Endothelial cell of umbilical vein (primary cell): ENCODE measurements at regions not wholly inside any gene's neighbourhood (a gene's known extent, or its start where the extent isn't known, plus 50 kb on each side); places are given as distances from the start of the nearest gene placed in this dataset.

Experiments used
- BruUV-seq: library from RNA; stranded (reverse); fragments of 400-500 nt; replicated peaks from 2 replicates; lab custom pipeline; 2021; lab: Mats Ljungman, UMichigan
- CTCF ChIA-PET: fragments of 300-600, 350-600 bp; sonication (Branson Sonifier 250); formaldehyde crosslinking; loops from one replicate; lab custom pipeline; 2021; ENCODE audit warnings: antibody characterized with exemption, inconsistent platforms; lab: Charles Lee
- POLR2A ChIA-PET: fragments of 300-600, 350-600 bp; sonication (Branson Sonifier 250); formaldehyde crosslinking; loops from one replicate; lab custom pipeline; 2021; ENCODE audit warnings: antibody characterized with exemption, inconsistent platforms; lab: Charles Lee
- DNase-seq: peaks from one replicate; pipeline ENCODE4 v3.0.0-alpha.2; 2011; ENCODE audit warnings: low read depth, low spot score
- FAIRE-seq: peaks from 2 replicates; lab custom pipeline; 2011; peaks lifted over from hg19 to GRCh38; lab: Jason Lieb, UNC
- H2AFZ ChIP-seq: 2 replicates; pipeline ENCODE4 v1.6.0; 2012; ENCODE audit warnings: low read depth, low read length, control low read depth, inconsistent platforms
- H3K27ac ChIP-seq: 2 replicates; pipeline ENCODE4 v1.5.1; 2011; ENCODE audit warnings: low read depth, mild to moderate bottlenecking, control low read depth, low read length, moderate library complexity; ENCODE audit not compliant: insufficient read depth
- H3K27me3 ChIP-seq, 2 experiments: 2 replicates each; pipeline versions ENCODE4 v1.6.0 to v1.6.1; 2011; ENCODE audit warnings: low read length in 2 of 2, mixed read lengths in 1 of 2; ENCODE audit not compliant: control insufficient read depth in 2 of 2, insufficient read depth in 2 of 2
- H3K36me3 ChIP-seq, 2 experiments: 2 replicates in 1 of 2; 3 replicates in 1 of 2; pipeline ENCODE4 v1.5.1; 2011; ENCODE audit warnings: low read length in 2 of 2, mild to moderate bottlenecking in 1 of 2, moderate library complexity in 1 of 2; ENCODE audit not compliant: control insufficient read depth in 2 of 2, insufficient read depth in 2 of 2; ENCODE audit errors: extremely low read depth in 1 of 2
- H3K4me1 ChIP-seq: 3 replicates; pipeline ENCODE4 v1.5.1; 2011; ENCODE audit warnings: mild to moderate bottlenecking, low read length; ENCODE audit not compliant: control insufficient read depth, insufficient read depth; ENCODE audit errors: extremely low read depth
- H3K4me2 ChIP-seq: 2 replicates; pipeline ENCODE4 v1.6.1; 2011; ENCODE audit warnings: low read length, control low read depth, mixed read lengths; ENCODE audit not compliant: insufficient read depth
- H3K4me3 ChIP-seq, 3 experiments: fragments of 200-600 bp in 1 of 3; sonication (generic), shearing (Covaris generic) in 1 of 3; replicated peaks in 1 of 3; 2 replicates each; pipeline ENCODE4 v1.5.1; 2011 to 2016; ENCODE audit warnings: control low read depth in 3 of 3, low read length in 3 of 3, mild to moderate bottlenecking in 2 of 3, inconsistent platforms in 1 of 3, low read depth in 1 of 3, moderate library complexity in 1 of 3; ENCODE audit not compliant: insufficient read depth in 1 of 3
- H3K79me2 ChIP-seq: 2 replicates; pipeline ENCODE4 v1.6.0; 2012; ENCODE audit warnings: low read length, inconsistent platforms; ENCODE audit not compliant: control insufficient read depth, insufficient read depth
- H3K9ac ChIP-seq: replicated peaks from 2 replicates; pipeline ENCODE3; 2011; ENCODE audit warnings: low read length, control low read depth; ENCODE audit not compliant: insufficient read depth; ENCODE audit errors: extremely low read depth
- H3K9me1 ChIP-seq: replicated peaks from 3 replicates; pipeline ENCODE4 v1.6.0; 2011; ENCODE audit warnings: mild to moderate bottlenecking, low read length; ENCODE audit not compliant: control insufficient read depth, insufficient read depth; ENCODE audit errors: extremely low read depth
- H3K9me3 ChIP-seq: replicated peaks from 2 replicates; pipeline ENCODE4 v1.5.1; 2012; ENCODE audit warnings: low read length, inconsistent platforms; ENCODE audit not compliant: control insufficient read depth, insufficient read depth
- H4K20me1 ChIP-seq: replicated peaks from 2 replicates; pipeline ENCODE3; 2011; ENCODE audit warnings: mild to moderate bottlenecking, low read length; ENCODE audit not compliant: control insufficient read depth, insufficient read depth; ENCODE audit errors: extremely low read depth
- EZH2 ChIP-seq: IDR thresholded peaks from 2 replicates; pipeline ENCODE4 v1.6.1; 2012; ENCODE audit warnings: borderline replicate concordance, low read depth, mild to moderate bottlenecking, moderate library complexity, low read length, inconsistent platforms; ENCODE audit not compliant: severe bottlenecking
- FOS ChIP-seq: IDR thresholded peaks from 2 replicates; pipeline ENCODE4 v1.6.1; 2011; ENCODE audit warnings: mild to moderate bottlenecking, low read length, moderate library complexity, borderline replicate concordance; ENCODE audit not compliant: insufficient read depth
- GATA2 ChIP-seq: IDR thresholded peaks from 2 replicates; pipeline ENCODE4 v1.7.0; 2011; ENCODE audit warnings: low read depth, mild to moderate bottlenecking, moderate library complexity, mixed read lengths, low read length; ENCODE audit not compliant: insufficient read length, insufficient read depth
- MYC ChIP-seq: IDR thresholded peaks from one replicate; pipeline ENCODE4 v1.6.1; 2011; ENCODE audit warnings: mild to moderate bottlenecking, low read depth, low read length
- dilution Hi-C: fragments of 300-500 bp; cut with MboI; formaldehyde crosslinking; loops from one replicate; pipeline ENCODE4 v1.15.0; 2019; ENCODE audit warnings: low sequenced_read_pairs; ENCODE audit not compliant: extremely low pct_ligation_motif_present
- intact Hi-C: fragments of 100-400 bp; cut with micrococcal nuclease; formaldehyde crosslinking; loops from one replicate; pipeline ENCODE4 v1.10.0; 2022
- TF ChIP-seq, protein P1 (sequence below), 2 donors: IDR thresholded peaks; 1 replicate in 1 of 2; 2 replicates in 1 of 2; pipeline ENCODE4 v1.5.1; 2011; ENCODE audit warnings: low read length in 2 of 2, mild to moderate bottlenecking in 2 of 2, moderate library complexity in 2 of 2, control low read depth in 1 of 2, inconsistent platforms in 1 of 2, low read depth in 1 of 2; ENCODE audit not compliant: insufficient read depth in 1 of 2; ENCODE audit errors: extremely low read depth in 1 of 2
- TF ChIP-seq, protein P2 (sequence below): IDR thresholded peaks from 2 replicates; pipeline ENCODE4 v1.6.1; 2011; ENCODE audit not compliant: insufficient read depth, insufficient read length

DNA sequence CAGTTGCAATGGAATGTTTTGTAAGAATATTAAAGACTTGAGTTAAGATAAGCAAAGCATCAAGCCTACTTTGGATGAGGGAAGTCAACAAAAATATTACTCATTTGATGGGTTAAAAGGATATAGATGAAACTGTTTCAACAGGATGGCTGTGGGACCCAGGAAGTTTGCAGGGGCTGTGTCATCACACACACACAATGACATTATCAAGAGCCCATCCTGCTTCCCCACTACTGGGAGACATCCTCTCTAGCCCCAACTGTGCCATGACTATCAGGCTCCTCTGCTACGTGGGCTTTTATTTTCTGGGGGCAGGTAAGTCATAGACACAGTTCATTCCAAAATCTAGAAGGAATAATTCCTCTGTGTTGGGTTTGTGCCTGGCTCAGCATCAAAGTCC lies 78.8 kb upstream of the PRSS1 start:
- Histone ChIP-seq H3K27me3 (peaks cover 0 to 4% of the 10 kb centered on the region in 2 experiments), H4K20me1 (no peaks in the 10 kb centered on the region), H3K27ac (no peak overlapping the region), H2AFZ (no peak overlapping the region), H3K4me1 (no peaks in the 10 kb centered on the region), H3K4me2 (no peak overlapping the region), H3K9me3 (no peaks in the 10 kb centered on the region), H3K9me1 (no peaks in the 10 kb centered on the region), H3K4me3 (no peak overlapping the region), H3K9ac (no peak overlapping the region), H3K36me3 (no peaks in the 10 kb centered on the region), H3K79me2 (no peaks in the 10 kb centered on the region)
- CTCF ChIA-PET: interaction anchor here (0.8 to 7.9 kb wide), 8 partner anchors 41 to 143 kb away, joined by 3 to 103 read pairs (median 6); no protein-coding TSS in a partner anchor
- no TSS peak for BruUV-seq
- intact Hi-C loops: no loop called here
- DNase-seq: no peak
- dilution Hi-C loops: no loop called here
- FAIRE-seq: no peak
- TF ChIP-seq FOS: no peak
- no peak for TF ChIP-seq EZH2
- TF ChIP-seq GATA2: no peak
- POLR2A ChIA-PET: no interaction called here

DNA sequence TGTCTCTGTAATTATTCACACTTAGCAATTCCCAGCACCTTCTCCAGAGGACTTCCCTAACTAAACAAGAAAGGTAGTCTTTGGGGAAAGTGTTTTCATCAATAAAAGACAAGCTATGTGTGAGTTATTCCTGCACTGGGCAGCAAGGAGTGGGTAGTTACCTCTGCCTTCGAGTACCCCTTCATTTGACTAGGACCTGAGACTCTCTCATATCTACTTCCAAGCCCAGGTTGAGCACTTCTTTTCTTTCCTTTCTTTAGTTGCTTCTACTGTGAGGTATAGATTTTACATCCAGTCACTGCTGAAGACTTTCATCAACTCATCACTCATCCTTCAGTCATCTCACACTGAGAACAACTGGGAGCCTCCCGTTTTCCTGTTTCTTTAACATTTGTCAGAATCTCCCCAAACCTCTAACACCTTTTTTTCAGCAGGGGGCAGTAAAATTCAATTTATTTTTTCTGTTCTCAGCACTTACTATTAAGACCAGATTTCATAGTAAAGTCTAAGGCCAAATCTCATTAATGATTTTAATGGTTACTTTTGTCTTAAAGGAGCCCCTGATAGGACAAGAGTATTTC lies 80.1 kb upstream of the PRSS1 start:
- Histone ChIP-seq H4K20me1 (no peaks in the 10 kb centered on the region), H3K27ac (no peak overlapping the region), H3K79me2 (no peaks in the 10 kb centered on the region), H3K9me3 (no peaks in the 10 kb centered on the region), H3K27me3 (peaks cover 2 to 4% of the 10 kb centered on the region in 2 experiments), H3K9me1 (no peaks in the 10 kb centered on the region), H2AFZ (no peak overlapping the region), H3K9ac (no peak overlapping the region), H3K4me3 (no peak overlapping the region), H3K4me2 (no peak overlapping the region), H3K36me3 (no peaks in the 10 kb centered on the region), H3K4me1 (no peaks in the 10 kb centered on the region)
- TF ChIP-seq, protein P1, sequence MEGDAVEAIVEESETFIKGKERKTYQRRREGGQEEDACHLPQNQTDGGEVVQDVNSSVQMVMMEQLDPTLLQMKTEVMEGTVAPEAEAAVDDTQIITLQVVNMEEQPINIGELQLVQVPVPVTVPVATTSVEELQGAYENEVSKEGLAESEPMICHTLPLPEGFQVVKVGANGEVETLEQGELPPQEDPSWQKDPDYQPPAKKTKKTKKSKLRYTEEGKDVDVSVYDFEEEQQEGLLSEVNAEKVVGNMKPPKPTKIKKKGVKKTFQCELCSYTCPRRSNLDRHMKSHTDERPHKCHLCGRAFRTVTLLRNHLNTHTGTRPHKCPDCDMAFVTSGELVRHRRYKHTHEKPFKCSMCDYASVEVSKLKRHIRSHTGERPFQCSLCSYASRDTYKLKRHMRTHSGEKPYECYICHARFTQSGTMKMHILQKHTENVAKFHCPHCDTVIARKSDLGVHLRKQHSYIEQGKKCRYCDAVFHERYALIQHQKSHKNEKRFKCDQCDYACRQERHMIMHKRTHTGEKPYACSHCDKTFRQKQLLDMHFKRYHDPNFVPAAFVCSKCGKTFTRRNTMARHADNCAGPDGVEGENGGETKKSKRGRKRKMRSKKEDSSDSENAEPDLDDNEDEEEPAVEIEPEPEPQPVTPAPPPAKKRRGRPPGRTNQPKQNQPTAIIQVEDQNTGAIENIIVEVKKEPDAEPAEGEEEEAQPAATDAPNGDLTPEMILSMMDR (IDR thresholded peaks at IDR 0.05; ENCODE audit: extremely low read depth in 1 of 2, insufficient read depth in 1 of 2, low read depth in 1 of 2, low read length in 2 of 2): peak; percentile 8 to 27
- TF ChIP-seq MYC (no peak), FOS (no peak)
- TF ChIP-seq, protein P2, sequence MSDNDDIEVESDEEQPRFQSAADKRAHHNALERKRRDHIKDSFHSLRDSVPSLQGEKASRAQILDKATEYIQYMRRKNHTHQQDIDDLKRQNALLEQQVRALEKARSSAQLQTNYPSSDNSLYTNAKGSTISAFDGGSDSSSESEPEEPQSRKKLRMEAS: no peak
- CTCF ChIA-PET: interaction anchor here (1.2 to 7.9 kb wide), 2 partner anchors 65 to 115 kb away, joined by 4 to 103 read pairs; no protein-coding TSS in a partner anchor
- FAIRE-seq (no peak), DNase-seq (peak; percentile 53)
- intact Hi-C loops: loop anchor here (1.0 to 10.0 kb wide), 5 partner anchors 43 to 142 kb away; no protein-coding TSS in a partner anchor
- dilution Hi-C loops: no loop called here
- POLR2A ChIA-PET: no interaction called here
- BruUV-seq: no TSS peak
